Inflammatory macrophage (primary cell): ENCODE measurements at regions not wholly inside any gene's neighbourhood (a gene's known extent, or its start where the extent isn't known, plus 50 kb on each side); places are given as distances from the start of the nearest gene placed in this dataset.

Source experiments
- DNase-seq, 2 donors: peaks; one replicate each; pipeline ENCODE4 v3.0.0-alpha.2; 2020 to 2022

DNA sequence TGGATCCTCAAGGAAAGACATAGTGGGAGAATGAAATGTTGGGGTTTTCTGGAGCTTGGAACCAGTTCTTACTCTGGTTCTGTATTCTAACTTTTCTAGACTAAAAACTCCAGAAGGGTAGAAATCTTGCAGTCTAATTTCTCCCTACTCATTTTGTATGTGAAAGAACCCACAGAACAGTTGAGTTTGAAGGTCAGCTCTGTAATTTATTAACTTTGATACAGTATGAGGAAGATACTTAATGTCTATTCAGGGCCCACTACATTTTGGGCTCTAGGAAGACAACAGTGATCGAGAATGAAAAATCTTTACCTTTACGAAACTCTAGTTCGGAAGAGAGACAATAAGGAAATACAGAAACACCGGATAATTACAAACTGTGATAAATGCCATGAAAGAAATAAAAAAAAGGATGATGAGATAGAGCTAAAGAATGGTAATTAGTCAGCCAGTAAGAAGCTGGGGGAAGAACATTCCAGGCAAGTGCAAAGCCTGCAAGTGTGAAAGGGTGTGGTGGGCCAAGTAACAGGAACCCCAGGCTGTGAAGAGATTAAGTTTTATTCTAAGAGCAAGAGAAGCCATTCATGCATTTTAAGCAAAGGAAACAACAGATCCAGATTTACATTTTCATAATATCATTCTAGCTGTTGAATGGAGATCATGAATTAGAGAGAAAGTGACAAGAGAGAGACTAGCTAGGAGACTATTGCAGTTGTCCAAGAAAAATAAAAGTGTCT is 159.9 kb upstream of the HMCN1 start:
- no peak for DNase-seq

DNA sequence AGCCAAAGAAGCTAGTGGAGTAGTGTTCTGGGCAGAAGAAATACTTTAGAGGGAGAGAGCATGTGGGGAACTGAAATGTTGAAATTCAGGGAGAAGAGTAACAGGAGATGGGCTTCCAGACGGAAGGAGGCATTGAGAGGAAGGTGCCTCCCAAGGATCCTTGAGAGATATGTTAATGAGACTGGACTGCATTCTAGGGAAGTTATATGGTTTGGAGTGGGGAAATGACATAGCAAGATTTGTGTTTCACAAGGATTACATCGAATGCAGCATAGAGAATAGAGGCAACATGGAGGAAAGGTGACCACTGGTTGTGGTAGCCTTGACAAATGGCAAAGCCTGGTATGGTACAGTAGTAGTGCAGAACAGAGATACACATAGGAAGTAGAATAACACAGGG is 160.5 kb upstream of the HMCN1 start:
- peak; percentile 49 to 63 for DNase-seq

DNA sequence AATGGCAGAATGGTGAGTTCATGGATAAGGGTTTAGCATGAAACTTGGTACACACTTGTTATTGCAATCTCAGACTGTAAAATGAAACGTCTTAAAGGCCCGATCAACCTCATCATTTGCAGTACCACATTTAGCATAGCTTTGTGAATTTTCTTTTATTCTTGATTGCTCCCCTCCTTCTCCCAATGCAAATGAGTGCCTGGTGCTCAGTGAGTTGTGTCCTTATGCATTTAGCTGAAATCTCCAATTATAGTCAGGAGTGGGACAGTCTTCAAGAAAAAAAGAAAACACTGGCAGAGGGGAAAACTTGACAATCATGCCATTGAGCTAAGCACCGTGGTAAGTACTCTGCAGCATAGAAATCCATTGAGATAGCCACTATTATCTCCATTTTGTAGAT is 161.0 kb upstream of the HMCN1 start:
- DNase-seq = no peak

DNA sequence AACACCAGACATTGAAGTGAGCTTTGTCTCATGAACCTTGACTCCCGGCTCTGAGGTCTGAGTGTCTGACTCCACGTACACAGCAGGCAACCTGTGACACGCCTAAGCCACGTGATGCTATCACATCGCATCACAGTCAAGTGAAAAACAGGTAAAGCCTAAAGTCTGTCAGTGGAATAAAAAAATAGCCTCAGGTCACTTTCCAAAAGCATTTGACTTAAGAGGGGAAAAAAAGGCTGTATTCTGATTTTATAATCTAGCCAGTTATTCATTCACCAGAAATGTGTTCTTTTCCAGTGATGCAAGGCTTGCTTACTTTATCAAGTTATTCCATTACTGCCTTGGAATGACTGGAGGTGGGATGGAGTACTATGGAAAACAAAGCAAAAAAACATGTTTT is 163.2 kb upstream of the HMCN1 start:
- DNase-seq = no peak

DNA sequence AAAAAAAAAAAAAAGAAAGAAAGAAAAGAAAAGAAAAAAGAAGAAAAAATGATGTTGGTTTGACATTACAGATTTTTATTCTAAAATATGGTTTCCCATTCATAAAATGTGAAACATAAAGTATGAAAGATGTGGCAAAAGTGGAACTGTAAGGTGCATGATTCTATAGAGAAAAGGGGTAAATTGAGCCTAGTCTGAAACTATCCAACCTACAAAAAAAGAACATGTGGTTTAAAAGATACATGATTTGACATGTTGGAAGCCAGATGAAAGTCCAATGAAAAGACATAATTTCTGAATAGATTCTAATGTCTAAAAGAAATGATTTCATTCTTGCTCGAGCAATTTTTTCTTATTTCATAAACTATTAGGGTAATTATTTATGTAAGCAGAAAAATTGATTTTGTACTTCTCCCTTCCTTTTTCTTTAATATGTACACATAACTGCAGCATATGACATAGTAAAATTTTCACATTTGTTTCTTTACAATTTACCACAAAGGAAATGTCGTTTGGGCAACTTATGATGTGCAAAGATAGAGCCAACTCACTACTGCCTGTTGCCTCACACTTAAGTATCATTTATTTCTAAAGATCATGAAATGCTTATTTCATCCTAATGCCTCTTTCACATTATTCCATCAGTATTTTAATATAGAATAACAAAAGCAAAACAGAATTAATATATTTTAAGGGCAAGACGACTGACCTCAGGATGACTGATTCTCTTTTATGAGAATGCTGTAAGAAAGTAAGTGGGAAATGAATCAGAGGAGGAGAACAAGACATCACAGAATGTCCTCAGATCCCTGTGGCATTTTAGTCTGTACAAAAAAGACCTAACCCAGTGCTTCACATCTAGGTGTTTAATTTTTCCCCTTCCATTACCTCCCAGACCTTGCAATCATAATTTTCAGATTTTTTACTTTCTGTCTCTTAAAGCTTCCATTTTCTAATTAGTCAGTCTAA is 165.8 kb upstream of the HMCN1 start:
- peak; percentile 32 to 89 for DNase-seq

DNA sequence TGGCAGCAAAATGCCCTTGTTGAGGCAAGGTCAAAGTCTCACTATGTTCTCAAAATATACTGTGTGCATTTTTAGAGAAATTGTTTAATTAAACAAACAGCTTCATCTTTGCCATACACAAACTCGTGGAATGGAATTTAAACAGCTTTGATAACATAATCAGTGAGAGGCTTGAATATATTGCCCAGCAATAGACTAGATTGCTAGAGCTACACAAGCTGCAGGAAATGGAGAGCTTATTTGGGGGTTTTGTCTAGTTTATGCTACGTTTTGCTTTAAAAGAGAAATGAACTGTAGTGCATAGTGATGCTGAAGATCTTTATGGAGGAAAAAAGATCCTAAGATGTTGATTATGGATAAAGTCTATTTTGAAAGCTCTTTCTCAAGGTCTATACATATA is 166.8 kb upstream of the HMCN1 start:
- no peak for DNase-seq

DNA sequence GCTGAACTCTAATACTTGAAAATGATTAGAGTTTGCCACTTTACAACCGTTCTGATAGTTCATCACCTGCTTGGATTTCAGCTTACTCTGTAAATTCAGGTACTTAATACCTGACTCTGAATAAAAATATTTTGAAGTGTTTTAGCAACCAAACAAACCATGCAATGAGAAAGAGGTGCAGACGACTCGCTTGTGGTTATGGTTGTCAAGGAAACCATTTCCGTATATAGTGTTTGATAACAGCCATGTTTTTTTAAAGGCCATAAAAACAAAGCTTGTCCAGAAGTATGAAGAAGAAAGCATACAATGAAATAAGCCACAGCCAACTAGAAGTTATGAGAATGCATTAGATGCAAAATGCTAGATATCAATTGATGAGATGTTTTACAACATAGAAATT is 167.2 kb upstream of the HMCN1 start:
- peak; percentile 19 to 33 for DNase-seq

DNA sequence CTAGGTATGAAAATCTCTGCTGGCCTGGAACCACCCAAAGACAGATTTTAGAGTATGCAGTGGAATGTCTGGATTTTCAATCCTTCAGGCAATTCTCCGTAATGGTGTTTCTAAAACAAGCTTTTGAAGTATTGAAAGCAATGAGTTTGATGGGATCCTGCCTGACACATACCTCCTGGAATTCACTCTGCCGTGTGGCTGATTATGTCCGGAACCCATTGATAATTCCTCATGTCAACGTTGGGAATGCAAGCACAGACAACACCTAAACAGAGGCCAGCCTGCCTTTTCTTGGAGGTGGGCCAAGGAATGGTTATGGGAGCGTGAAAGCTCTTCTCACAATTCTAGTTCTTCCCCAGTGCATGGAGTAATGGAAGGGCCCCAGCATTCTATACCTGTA is 168.9 kb upstream of the HMCN1 start:
- DNase-seq = no peak

DNA sequence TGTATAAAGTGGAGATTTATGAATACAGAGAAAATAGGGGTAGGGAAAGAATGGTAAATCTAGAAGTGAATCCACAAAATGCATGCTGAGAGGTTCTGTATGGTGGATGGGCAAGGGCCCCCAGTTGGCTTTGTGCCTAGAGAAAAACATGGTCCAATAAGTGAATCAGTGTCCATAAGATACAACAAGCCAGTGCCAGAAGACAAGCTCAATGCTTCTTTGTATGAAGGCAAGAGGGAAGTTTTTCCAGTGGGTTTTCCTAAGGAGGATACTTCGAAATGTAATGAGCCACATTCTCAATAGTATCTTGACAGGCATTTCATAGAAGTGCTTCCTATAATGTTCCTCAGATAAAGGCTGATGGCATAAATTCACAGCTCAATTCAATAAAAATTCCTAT is 169.4 kb upstream of the HMCN1 start:
- no peak for DNase-seq

DNA sequence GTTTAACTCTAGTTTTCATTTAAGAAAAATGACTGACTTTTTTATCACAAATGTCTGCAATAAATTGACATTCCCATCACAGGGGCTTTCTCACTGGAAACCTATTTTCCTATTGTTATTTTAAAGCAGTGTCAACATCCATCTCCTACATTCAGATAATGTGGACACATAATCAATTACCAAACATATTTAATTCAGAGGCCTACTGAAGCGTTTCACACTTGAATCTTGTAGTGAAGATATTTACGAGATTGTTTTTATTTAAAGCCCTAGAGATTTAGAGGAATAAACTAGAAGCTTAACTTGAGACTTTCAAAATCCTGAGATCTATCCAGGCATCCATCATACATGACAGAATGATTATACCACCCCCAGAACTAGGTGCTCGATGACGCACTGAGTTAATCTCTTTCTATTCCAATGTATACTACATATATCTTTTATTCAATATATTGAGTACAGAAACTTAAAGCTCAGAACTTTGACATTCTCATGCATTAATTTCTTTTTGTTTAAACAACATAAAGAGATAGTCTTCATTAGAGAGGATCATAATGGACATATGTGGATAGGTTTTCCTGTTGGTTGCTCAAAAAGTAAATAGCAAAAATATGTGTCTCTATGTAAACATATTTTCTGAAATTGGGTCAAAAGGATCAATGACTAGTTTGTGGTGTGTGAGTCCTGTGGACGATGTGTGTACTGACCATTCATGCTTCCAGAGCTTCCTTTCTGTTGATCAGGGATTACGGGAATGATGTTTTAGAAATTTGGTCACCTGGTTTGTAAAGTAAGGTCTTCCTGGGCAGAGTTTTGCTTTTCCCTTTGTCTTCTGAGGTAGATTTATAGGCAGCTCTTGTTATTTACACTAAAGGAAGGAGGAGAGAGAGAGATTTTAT is 171.5 kb upstream of the HMCN1 start:
- DNase-seq = no peak

DNA sequence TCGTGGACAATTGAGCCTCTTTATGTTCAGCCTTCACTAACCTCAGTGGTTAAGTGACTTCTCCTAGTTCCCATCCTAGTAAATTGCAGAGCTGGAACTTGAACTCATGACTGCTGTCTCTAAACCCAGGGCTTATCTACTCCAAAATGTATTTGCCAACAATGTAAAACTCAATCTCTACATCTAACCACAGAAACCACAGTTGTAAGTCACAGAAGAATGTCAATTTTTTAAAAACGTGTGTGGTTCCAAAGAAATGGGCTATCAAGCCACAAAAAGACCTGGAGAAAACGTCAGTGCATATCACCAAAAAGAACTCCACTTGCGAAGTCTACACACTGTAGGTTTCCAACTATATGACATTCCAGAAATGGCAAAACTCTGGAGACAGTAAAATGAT is 172.6 kb upstream of the HMCN1 start:
- no peak for DNase-seq

DNA sequence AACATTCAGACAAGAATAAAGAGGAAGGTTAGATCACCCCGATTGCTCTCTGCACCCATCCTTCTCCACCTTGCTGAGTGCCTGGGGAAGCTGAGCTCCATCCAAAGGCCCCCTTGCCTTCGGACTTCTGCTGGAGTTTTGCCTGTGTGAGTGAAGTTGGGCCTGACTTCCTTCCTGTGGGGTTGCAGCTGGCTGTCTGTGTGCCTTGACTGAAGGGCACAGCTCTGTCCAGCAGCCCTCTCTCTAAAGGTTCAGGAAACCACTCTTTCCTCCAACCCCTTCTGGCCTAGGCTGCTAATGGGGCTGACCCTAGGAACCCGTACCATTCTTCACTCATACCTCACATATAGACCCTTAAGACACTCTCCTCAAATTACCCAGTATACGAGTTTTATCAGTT is 173.4 kb upstream of the HMCN1 start:
- no peak for DNase-seq

DNA sequence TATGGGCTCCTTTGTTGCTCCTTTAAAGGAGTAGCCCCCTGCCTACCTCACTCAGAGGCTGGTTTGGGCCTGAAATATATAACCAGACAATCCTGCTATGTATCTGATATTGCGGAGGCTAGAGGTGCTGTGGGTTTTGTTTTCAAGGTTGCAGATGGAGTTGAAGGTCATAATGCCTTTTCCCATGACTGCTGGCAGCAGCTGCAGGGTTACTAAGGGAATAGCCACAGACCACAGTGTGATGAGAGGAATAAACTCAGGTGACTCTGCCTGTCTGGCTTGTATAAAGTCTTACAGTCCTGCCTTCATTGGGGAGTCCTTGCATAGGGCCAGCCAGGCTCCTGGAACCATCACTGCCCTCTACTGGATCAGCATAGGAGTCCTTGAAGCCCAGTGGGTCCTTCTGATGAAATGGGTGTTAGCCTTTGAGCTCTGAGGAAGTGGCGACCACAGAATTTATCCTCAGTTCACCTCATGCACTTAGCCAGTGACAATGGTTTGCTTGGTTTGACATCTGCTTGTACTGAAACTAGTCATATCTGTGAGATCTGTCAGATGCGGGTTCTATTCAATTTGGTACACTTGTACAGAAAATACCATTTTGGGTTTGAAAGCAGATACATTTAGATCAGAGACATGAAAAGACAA is 174.4 kb upstream of the HMCN1 start:
- peak; percentile 86 to 87 for DNase-seq

DNA sequence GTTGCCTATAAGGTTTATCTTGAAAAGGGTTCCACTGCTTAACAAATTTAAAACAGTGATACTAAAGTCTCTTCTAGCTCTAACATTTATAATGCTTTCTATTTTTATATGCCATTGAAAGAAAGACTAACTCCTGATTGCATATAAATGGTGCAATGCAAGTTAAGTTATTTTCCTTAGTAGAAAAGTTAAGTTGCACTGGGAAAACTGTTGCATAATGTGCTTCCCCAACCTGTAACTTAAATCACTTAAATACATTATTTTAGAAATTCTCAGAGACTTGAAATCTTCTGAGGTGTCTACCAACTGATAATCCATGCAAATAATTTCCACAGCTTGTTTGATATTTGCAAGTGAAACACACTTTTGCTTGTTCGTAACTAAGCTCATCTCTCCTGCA is 175.0 kb upstream of the HMCN1 start:
- DNase-seq = no peak

DNA sequence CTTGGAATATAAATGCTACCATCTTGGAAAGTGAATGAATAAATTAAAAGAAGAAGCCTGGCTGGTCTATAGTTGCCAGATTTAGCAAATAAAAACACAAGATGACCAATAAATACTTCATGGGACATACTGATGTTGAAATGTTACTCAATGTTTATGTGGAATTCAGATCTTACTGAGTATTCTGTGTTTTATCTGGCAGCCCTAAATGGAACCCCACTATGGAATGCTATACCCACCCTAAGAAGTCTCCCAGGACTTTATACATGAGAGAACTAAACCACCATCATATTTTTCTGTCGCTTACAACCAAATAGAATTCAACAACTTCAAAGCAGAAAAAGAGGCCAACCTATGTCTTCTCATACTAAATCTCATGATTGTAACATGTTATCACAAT is 177.6 kb upstream of the HMCN1 start:
- DNase-seq = no peak

DNA sequence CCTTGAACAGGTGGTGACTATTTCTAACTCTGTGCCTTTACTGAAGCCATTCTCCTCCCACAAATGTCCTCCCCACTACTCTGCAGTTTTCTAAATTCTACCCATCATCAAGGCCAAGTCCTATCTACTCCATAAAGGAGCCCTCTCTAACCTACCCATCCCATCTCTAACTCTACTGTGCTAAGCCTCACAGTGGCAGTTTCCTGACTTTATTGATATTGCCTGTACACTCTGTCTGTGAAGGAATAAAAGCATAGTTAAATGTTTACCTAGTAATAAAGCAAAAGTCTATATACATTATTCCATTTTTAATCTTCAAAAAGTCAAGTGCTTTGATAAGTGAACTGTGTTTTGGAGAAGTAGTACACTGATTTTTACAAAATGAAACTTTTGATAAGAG is 178.4 kb upstream of the HMCN1 start:
- no peak for DNase-seq

DNA sequence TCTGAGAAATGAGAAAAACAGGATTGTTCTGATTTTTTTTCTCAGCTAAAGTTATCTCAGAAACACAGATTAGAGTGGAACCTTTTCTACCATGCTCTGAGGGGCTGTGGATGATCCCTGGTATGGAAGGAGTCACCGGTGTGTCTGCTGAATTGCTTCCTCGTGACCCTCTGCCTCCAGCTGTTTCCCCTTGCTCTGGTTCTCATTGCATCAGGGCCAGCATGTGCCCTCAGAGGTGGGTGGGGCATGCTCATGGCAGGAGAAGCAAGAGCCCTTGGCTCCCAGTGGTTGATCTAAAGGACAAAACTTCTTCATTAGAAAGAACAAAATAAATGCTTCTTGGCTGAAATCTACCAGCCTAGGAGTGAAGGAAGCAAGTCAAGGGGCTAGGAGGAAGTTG is 183.2 kb upstream of the HMCN1 start:
- peak; percentile 85 to 94 for DNase-seq

DNA sequence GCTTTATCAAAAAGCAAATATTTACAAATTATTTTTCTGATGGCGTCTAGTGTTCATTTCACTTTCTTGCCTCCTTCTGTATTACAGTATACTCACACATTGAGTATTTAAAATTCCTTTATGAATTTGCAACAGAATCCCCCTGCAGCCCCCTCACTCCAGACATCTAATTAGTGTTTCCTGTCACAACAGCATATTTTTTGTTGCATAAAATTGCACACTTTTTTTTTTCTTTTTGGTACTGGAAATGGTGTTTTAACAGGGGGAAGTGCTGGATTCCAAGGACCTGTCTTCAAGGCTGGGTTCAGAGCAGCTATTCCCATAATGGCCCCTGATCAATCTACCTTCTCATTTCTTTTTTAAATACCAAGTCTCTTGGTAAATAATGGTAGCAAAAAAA is 184.3 kb upstream of the HMCN1 start:
- no peak for DNase-seq

DNA sequence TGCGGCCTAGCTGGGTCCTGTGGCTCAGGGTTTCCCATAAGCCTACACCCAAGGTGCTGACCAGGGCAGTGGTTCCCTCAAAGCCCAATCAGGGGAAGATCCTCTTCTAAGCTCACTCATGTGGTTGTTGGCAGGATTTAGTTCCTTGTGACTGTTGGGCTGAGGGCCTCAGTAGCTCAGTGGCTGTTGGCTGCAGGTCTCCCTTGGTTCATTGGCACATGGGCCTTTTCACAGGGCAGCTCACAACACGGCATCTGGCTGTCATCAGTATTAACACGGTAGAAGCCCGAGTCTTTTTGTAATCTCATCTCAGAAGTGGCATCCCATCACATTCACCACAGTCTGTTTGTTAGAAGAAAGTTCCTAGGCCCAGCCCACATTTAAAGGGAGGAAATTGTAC is 188.2 kb upstream of the HMCN1 start:
- no peak for DNase-seq

DNA sequence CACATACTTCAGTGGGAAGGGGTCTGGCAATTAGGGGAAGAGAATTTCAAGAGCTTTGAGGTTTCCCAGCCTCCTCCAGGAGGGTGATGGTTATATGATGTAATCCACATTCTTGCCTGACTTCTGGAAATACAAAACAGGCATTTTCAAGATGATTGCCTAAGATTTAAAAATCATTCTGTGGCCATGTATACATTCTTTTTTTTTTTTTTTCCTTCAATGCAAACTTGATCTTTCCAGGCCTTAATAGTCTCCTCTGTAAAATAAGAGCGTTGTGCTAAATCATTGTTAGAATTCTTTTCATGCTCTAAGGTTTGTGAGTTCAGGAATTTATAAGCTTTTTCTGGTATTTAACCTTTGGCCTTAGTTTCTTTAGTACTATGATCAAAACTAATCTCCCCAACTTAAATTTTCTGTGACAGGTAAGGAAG is 192.3 kb upstream of the HMCN1 start:
- DNase-seq = peak; percentile 36 to 52

DNA sequence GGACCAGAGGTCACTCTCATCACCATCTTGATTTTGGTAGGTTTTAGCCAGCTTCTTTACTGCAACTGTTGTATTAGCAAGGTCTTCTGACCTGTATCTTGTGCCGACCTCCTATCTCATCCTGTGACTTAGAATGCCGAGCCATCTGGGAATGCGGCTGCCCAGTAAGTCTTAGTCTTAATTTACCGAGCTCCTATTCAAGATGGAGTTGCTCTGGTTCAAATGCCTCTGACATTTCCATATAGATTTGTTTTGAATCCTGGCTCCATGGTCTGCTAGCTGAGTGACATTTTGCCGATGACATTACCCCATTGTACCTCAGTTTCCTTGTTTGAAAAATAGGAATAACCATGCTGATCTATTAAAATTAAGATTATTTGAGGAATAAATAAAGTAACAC is 193.9 kb upstream of the HMCN1 start:
- DNase-seq = no peak

DNA sequence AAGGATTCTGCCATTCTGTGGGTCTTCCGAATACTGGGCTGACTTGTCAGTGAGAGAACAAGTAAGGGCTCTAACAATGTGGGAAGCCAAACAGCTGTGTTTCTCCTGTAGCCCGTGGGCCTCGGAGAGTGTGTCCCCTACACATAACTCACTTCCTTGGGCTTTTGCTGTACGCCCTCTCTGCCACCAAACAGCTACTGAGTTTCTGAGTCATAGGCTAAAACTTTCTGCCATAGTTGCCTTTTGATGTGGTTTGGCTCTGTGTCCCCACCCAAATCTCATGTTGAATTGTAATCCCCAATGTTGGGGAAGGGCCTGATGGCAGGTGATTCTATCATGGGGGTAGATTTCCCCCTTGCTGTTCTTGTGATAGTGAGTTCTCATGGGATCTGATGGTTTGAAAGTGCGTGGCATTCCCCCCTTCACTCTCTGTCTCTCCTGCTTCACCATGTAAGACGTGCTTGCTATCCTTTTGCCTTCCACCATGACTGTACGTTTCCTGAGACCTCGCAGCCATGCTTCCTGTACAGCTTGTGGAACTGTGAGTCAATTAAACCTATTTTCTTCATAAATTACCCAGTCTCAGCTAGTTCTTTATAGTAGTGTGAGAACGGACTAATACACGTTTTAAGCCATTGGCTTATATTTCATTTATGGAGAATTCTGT is 194.8 kb upstream of the HMCN1 start:
- DNase-seq = no peak
